MM.1S (cell line): ENCODE measurements at regions not wholly inside any gene's neighbourhood (a gene's known extent, or its start where the extent isn't known, plus 50 kb on each side); places are given as distances from the start of the nearest gene placed in this dataset.

Experiments
- DNase-seq: peaks from one replicate; pipeline ENCODE4 v3.0.0-alpha.2; 2015
- H2AFZ ChIP-seq: fragments of 300-600 bp; sonication (generic); 2 replicates; pipeline ENCODE4 v1.6.0; 2016; ENCODE audit warnings: antibody characterized with exemption, low read length
- H3F3A ChIP-seq: fragments of 300-600 bp; sonication (generic); 2 replicates; pipeline ENCODE4 v1.6.1; 2016; ENCODE audit warnings: mild to moderate bottlenecking, antibody characterized with exemption, low read length, moderate library complexity, mixed read lengths; ENCODE audit not compliant: insufficient read depth
- H3K27ac ChIP-seq: fragments of 300-600 bp; sonication (generic); 2 replicates; pipeline ENCODE4 v1.5.1; 2016; ENCODE audit warnings: mild to moderate bottlenecking, low read length
- H3K27me3 ChIP-seq: fragments of 300-600 bp; sonication (generic); replicated peaks from 2 replicates; pipeline ENCODE4 v1.6.0; 2016; ENCODE audit warnings: low read length; ENCODE audit not compliant: insufficient read depth
- H3K36me3 ChIP-seq: fragments of 300-600 bp; sonication (generic); replicated peaks from 2 replicates; pipeline ENCODE4 v1.6.1; 2016; ENCODE audit warnings: mild to moderate bottlenecking, low read length, mixed read lengths; ENCODE audit not compliant: insufficient read depth
- H3K4me1 ChIP-seq: fragments of 300-600 bp; sonication (generic); 2 replicates; pipeline ENCODE4 v1.6.1; 2016; ENCODE audit warnings: low read length, mixed read lengths
- H3K4me2 ChIP-seq: fragments of 300-600 bp; sonication (generic); 2 replicates; pipeline ENCODE4 v1.6.0; 2016; ENCODE audit warnings: low read depth, low read length
- H3K4me3 ChIP-seq: fragments of 300-600 bp; sonication (generic); 2 replicates; pipeline ENCODE4 v1.5.1; 2016; ENCODE audit warnings: low read length, mixed read lengths
- H3K79me2 ChIP-seq: fragments of 300-600 bp; sonication (generic); 2 replicates; pipeline ENCODE4 v1.6.1; 2016; ENCODE audit warnings: mixed run types, low read length, mixed read lengths
- H3K9ac ChIP-seq: fragments of 300-600 bp; sonication (generic); 2 replicates; pipeline ENCODE4 v1.6.1; 2016; ENCODE audit warnings: low read length, mixed read lengths
- H3K9me2 ChIP-seq: fragments of 300-600 bp; sonication (generic); replicated peaks from 2 replicates; pipeline ENCODE4 v1.6.1; 2016; ENCODE audit warnings: mild to moderate bottlenecking, low read length, mixed read lengths; ENCODE audit not compliant: insufficient read depth
- H3K9me3 ChIP-seq: fragments of 300-600 bp; sonication (generic); replicated peaks from 2 replicates; pipeline ENCODE4 v1.6.1; 2016; ENCODE audit warnings: mild to moderate bottlenecking, low read length, mixed read lengths; ENCODE audit not compliant: insufficient read depth
- H4K20me1 ChIP-seq: fragments of 300-600 bp; sonication (generic); 2 replicates; pipeline ENCODE4 v1.6.1; 2016; ENCODE audit warnings: mild to moderate bottlenecking, low read length, moderate library complexity, mixed read lengths; ENCODE audit not compliant: insufficient read depth
- EZH2 ChIP-seq: fragments of 300-600 bp; sonication (generic); optimal IDR thresholded peaks from 2 replicates; pipeline ENCODE3; 2017; ENCODE audit warnings: low read depth, mild to moderate bottlenecking, antibody characterized with exemption, low read length, mixed read lengths
- EZH2phosphoT487 ChIP-seq: fragments of 300-600 bp; sonication (generic); IDR thresholded peaks from 2 replicates; pipeline ENCODE4 v1.6.1; 2018; ENCODE audit warnings: antibody characterized with exemption, low read length
- TF ChIP-seq, protein P1 (sequence below): fragments of 300-600 bp; sonication (generic); IDR thresholded peaks from 2 replicates; pipeline ENCODE4 v1.5.1; 2016; ENCODE audit warnings: antibody characterized with exemption, low read length, mixed read lengths

DNA sequence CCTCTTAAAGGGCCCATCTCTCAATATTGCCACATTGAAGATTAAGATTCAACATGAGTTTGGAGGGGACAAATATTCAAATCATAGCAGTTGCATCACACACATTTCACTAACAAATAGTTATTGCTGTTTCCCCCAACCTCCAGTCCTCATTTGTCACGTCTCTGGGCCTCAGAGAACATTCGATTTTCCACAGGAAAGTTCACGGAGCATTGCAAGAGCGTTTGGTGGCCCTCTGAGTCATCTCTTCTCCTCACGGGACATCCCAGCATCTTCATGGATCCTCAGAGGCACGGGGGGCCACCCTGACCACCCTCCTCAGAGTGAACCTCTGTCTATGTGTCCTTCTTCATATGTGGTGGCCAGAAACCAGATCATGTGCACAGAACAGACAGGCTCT lies 50.3 kb upstream of the CHST15 start:
- H2AFZ ChIP-seq: no peak overlapping the region
- no peak overlapping the region for H3K9ac ChIP-seq
- H3K27ac ChIP-seq: no peak overlapping the region
- H3K4me2 ChIP-seq: no peak overlapping the region; the same call in 1 of the 2 replicates
- peaks cover 44% of the 10 kb centered on the region for H3K4me1 ChIP-seq
- H3K27me3 ChIP-seq: no peaks in the 10 kb centered on the region
- DNase-seq: no peak
- H3K9me2 ChIP-seq: no peaks in the 10 kb centered on the region
- no peak for TF ChIP-seq EZH2
- no peak for TF ChIP-seq EZH2phosphoT487
- TF ChIP-seq, protein P1, sequence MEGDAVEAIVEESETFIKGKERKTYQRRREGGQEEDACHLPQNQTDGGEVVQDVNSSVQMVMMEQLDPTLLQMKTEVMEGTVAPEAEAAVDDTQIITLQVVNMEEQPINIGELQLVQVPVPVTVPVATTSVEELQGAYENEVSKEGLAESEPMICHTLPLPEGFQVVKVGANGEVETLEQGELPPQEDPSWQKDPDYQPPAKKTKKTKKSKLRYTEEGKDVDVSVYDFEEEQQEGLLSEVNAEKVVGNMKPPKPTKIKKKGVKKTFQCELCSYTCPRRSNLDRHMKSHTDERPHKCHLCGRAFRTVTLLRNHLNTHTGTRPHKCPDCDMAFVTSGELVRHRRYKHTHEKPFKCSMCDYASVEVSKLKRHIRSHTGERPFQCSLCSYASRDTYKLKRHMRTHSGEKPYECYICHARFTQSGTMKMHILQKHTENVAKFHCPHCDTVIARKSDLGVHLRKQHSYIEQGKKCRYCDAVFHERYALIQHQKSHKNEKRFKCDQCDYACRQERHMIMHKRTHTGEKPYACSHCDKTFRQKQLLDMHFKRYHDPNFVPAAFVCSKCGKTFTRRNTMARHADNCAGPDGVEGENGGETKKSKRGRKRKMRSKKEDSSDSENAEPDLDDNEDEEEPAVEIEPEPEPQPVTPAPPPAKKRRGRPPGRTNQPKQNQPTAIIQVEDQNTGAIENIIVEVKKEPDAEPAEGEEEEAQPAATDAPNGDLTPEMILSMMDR: no peak
- H3F3A ChIP-seq: peaks cover 12% of the 10 kb centered on the region; the same call in 1 of the 2 replicates
- no peaks in the 10 kb centered on the region for H4K20me1 ChIP-seq
- H3K79me2 ChIP-seq: peaks cover 84% of the 10 kb centered on the region
- H3K4me3 ChIP-seq: no peak overlapping the region
- no peaks in the 10 kb centered on the region for H3K9me3 ChIP-seq
- H3K36me3 ChIP-seq: no peaks in the 10 kb centered on the region
